HG03039 (cell line): ENCODE measurements at regions not wholly inside any gene's neighbourhood (a gene's known extent, or its start where the extent isn't known, plus 50 kb on each side); places are given as distances from the start of the nearest gene placed in this dataset.
"Not testable (repeated sequence)": the region's sequence is repeated elsewhere in the genome, so short reads cannot be mapped to it uniquely, and the experiment has no call there.

ENCODE experiments used
- ATAC-seq: cut with Tn5 transposase; IDR thresholded peaks from one replicate; pipeline ENCODE4 v1.9.1; 2021; ENCODE audit warnings: mild to moderate bottlenecking, moderate library complexity; ENCODE audit not compliant: unreplicated experiment

GRCh38 chr18:39329496-39330275 lies 1764.1 kb upstream of the CELF4 start:
- no peak for ATAC-seq

DNA sequence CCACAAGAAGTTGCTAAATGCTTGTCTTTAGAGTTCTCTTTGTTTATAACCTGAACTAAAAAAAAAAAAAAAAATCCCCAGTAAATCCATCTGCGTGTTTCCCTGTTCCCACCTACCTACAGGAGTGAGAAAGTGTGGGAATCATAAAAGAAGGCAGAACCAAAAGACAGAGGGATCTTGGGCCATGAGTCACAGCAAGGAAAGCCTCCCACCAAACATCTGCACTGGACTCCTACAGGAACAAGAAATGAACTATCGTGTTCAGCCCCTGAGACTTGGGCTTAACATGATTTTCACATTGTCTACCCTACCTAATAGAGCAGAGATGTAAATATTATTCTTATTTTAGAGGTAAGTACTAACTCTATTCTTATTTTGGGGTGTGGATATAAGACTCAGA lies 1761.2 kb upstream of the CELF4 start:
- ATAC-seq: no peak

GRCh38 chr18:39325973-39326372 lies 1760.4 kb upstream of the CELF4 start:
- no peak for ATAC-seq

DNA sequence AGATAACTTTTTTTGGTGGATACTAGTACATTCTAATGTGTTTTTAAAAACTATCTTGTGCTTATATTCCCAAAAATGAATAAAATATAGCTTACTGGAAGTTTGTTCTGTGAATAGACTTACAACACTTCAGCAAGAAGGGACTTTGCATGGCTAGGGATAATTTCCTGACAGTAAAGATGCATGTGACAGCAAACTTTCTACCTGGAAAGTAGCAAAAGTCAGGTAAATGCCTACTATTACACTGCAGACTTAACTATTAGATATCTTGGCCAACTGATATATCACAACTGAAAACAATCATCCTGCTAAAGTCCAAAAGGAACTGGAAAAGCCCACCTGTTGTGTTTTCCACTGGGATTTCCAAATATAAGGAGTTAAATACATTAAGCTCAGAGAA lies 1753.5 kb upstream of the CELF4 start:
- ATAC-seq: no peak

GRCh38 chr18:39318462-39318861 lies 1752.9 kb upstream of the CELF4 start:
- ATAC-seq: no peak

DNA sequence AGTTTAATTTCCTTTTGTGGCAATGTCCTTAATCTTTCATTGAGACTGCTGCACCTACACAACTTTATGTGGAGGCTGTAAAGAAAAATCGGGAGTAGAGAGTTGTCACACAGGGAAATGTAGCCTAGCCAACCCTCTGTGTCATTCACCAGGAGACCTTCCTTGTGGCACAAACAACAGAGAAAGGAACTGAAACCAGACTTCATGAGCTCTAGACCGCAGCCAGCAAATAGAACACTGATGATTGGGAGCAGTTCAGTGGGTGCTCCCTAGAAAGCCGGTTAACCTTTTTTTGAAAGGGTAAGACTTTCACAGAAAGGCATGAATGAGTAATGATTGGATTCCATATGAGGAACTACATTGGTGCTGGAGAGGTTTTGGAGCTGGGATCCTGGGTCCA lies 1752.4 kb upstream of the CELF4 start:
- ATAC-seq: no peak

- no peak for ATAC-seq
These were observed 1749.0 kb upstream of the CELF4 start for GRCh38 chr18:39314595-39314994.

DNA sequence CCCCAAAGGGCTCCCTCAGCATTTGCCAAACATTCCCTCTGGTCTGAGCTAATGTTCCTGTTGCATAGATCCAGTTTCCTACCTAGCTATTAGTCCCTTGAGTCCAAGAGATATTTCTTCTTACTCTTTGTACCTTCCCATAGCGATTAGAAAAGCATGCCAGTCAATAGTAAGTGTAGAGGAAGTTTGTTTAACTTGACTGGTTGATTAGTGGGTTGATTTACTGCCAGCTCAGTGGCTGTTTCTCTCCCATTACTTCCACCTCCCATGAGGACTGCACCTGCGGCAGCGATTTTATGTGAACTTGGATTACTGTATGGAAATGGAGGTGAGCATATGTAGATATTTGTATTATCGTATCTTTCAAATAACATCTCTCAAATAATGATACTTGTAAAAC lies 1748.4 kb upstream of the CELF4 start:
- ATAC-seq: no peak

DNA sequence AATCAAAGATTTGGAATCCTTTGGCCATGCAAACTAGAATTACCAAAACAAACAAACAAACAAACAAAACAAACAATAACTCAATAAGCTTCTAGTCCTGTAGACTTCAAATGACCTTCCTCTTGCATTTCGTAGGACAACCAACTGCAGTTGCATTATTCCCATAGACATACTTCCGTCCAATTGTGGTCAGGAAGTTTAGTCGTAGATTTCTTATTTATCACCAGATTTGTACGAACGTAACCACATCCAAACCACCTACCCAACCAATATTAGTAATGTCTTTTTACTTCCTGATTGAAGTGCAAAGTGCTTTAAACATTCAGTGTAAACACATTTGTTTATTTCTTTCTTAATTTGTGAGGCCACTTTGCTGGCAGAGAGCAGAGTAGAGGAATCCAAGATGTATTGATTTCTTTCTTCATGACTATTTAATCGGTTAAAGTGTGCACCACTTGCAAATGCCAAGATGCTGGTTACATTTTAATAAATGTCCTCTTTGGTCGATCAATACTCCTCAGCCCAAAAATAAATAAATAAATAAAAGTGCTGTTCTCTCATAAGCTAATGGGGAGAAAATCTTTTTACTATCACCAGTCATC lies 1745.6 kb upstream of the CELF4 start:
- ATAC-seq: no peak

DNA sequence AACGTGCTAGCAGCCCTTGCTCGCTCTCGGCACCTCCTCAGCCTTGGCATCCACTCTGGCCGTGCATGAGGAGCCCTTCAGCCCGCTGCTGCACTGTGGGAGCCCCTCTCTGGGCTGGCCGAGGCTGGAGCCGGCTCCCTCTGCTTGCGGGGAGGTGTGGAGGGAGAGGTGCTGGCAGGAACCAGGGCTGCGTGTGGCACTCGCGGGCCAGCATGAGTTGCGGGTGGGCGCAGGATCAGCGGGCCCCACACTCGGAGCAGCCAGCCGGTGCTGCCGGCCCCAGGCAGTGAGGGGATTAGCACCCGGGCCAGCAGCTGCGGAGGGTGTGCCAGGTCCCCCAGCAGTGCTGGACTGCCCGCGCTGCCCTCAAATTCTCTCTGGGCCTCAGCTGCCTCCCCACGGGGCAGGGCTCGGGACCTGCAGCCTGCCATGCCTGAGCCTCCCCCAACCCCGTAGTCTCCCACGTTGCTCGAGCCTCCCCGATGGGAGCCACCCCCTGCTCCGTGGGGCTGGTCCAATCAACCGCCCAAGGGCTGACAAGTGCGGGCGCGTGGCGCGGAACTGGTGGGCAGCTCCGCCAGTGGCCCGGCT lies 1743.4 kb upstream of the CELF4 start:
- not testable (repeated sequence) for ATAC-seq

DNA sequence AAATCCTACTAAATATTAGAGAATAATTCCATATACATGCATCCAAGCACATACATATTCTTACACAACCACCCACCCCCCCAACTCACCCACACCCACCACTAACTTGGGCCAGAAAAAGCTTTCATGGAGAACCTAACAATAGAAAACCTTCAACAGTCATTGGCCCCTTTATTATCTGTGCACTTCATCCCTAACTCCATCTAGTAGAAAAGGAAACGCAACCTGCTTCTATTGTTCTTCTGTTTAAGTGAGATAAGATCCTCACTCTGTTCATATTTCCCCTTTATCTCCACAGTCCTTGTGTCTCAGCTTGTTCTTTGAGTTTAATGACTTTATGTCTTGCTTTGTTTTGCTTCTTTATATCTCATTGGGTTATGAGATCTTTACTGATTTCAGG lies 1740.2 kb upstream of the CELF4 start:
- ATAC-seq: no peak

DNA sequence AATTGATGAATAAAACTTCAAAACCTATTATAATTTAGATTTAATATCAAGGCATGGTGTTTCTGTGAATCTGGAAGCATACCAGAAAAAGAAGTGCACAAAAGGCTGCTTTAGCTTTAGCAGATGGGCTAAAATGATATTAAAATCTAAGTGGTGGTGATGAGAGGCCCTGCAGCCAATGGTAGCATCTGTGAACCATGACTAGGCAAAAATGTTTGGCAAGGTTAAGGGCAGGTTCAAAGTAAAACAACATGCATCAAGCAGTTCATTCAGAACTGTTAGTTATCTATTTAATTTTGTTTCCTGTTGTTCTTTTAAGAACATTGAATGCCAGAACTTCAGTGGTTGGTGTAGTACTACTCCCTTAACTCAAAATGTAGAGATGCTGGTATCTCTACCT lies 1736.9 kb upstream of the CELF4 start:
- no peak for ATAC-seq

GRCh38 chr18:39299152-39299551 lies 1733.6 kb upstream of the CELF4 start:
- ATAC-seq: no peak

- ATAC-seq: no peak
These were observed 1731.6 kb upstream of the CELF4 start for GRCh38 chr18:39297225-39297624.

GRCh38 chr18:39296293-39296888 lies 1730.8 kb upstream of the CELF4 start:
- no peak for ATAC-seq

GRCh38 chr18:39276764-39277163 lies 1711.2 kb upstream of the CELF4 start:
- no peak for ATAC-seq

- ATAC-seq: no peak
These were observed 1708.9 kb upstream of the CELF4 start for GRCh38 chr18:39274535-39274934.

GRCh38 chr18:39272230-39272629 lies 1706.6 kb upstream of the CELF4 start:
- no peak for ATAC-seq

DNA sequence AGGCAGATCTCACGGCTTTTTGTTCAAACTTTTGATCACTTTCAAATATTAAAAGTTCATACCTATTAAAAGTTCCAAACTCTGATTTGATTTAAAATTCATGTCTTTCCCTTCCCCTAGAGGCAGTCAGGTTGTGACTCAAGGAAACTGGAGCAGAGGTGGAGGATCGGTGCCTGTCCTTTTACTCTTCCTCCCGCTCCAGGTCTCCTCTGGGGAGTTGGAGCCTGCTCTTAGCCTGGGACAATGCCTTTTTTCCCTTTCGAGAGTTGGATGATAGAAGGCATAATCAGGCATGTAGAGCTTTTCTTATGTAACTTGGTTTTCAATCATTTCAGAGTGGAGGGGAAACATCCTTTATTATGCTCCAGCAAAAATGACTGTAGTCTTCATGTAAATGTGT lies 1706.1 kb upstream of the CELF4 start:
- ATAC-seq: no peak

- ATAC-seq: no peak
These were observed 1695.0 kb upstream of the CELF4 start for GRCh38 chr18:39260565-39260964.

- ATAC-seq: no peak
These were observed 1694.1 kb upstream of the CELF4 start for GRCh38 chr18:39259736-39260135.

- no peak for ATAC-seq
These were observed 1678.6 kb upstream of the CELF4 start for GRCh38 chr18:39244242-39244641.
